Activated CD4-positive, alpha-beta T cell treated with anti-CD3 and anti-CD28 coated beads, Interleukin-2, amount 50 U/mL, for 48 hours (primary cell): ENCODE measurements at regions not wholly inside any gene's neighbourhood (a gene's known extent, or its start where the extent isn't known, plus 50 kb on each side); places are given as distances from the start of the nearest gene placed in this dataset.

Source experiments
- DNase-seq, 2 experiments: peaks; one replicate each; pipeline ENCODE4 v3.0.0-alpha.2; 2020

DNA sequence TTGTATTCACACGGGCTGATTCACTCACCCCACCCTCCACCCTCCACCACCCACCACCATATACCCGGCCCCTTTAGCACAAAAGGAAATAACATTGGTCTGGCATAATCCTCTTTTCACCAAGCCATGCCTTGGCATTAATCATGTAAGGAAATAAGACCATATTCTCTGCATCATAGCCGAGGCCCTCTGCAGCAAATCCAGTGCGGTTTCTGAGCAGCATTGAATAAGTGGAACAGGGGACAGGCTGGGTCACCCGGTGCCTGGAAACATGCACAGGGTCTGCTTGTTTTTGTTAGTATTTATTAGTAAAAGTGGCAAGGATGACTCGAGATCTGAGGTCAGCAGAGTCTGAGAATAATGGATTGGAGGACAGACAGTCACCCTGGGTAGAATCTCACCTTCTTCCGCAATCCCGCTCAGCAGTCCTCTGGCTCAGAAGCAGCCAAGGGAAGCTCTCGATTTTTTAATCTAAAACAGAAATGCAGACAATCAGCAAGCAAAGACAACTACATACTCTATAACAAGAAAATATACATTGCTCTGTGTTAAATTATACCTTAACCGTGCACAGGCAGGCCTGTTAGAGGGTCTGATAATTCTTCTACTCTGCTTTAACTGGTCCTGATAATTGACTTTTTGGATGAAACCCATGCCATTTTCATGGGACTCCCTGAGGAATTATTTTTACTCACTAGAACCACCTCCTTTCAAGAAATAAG, 52.4 kb upstream of the CDC42BPA start:
- DNase-seq = no peak

DNA sequence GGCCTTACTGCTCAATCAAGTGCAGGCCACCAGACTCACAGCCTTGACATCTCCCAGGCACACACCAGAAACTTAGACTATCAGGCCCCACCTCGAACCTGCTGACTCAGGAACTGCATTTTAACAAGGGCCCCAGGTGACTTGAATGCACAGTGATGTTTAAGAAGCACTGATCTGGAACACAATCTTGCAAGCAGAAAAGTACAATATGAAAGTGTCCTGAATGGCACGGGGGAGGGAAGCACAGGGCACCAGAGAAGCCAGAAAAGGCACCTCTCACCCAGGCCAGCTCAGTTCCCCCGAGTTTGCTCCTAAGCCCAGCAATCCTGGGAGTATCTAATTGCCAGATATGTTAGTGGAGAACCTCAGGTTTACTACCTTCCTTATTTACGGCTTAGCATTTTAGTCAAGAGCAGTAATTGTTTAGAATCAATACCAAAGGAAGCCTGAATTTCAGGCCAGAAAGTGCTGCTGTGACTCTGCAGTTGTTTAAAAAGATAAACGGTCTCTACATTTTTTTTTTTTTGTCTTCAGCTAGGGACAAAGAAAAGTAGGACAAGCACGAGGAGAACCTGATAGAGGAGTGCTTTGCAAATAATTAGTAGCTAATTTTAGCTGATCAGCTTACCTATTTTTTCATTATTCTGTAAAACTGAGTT, 50.9 kb upstream of the CDC42BPA start:
- no peak for DNase-seq
